Stomach (tissue), 4 donors: ENCODE measurements at regions not wholly inside any gene's neighbourhood (a gene's known extent, or its start where the extent isn't known, plus 50 kb on each side); places are given as distances from the start of the nearest gene placed in this dataset.

Experiments
- POLR2A ChIP-seq, 4 donors: fragments of 450-650 bp; IDR thresholded peaks; one replicate each; pipeline ENCODE4 v1.6.1; 2016; ENCODE audit warnings: antibody characterized with exemption in 4 of 4, control low read depth in 2 of 4, mild to moderate bottlenecking in 1 of 4, moderate library complexity in 1 of 4
- TF ChIP-seq, protein P1 (sequence below), 7 experiments: fragments of 450-650 bp in 4 of 7; fragments of 200-600 bp in 3 of 7; sonication (generic) in 3 of 7; IDR thresholded peaks; one replicate each; pipeline ENCODE4 v1.5.1; 2016 to 2019; ENCODE audit warnings: antibody characterized with exemption in 7 of 7, control low read depth in 2 of 7, mild to moderate bottlenecking in 1 of 7

DNA sequence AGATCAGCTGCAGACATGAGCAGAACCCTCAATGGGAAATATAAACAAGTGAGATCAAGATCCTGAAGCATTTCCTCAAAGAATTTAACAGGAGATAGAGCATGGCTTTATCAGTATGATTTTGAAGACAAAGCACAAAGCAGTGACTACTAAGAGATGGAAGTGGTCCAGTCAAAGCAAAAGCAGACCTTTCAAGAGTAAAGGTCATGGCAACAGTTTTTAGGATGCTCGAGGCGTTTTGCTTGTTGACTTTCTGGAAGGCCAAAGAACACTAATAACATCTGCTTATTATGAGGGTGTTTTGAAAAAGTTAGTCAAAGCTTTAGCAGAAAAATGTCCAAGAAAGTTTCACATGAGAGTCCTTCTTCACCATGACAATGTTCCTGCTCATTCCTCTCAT lies 128.5 kb downstream of the KCNE4 start:
- no peak for TF ChIP-seq POLR2A (IDR thresholded peaks at IDR 0.05)
- TF ChIP-seq, protein P1, sequence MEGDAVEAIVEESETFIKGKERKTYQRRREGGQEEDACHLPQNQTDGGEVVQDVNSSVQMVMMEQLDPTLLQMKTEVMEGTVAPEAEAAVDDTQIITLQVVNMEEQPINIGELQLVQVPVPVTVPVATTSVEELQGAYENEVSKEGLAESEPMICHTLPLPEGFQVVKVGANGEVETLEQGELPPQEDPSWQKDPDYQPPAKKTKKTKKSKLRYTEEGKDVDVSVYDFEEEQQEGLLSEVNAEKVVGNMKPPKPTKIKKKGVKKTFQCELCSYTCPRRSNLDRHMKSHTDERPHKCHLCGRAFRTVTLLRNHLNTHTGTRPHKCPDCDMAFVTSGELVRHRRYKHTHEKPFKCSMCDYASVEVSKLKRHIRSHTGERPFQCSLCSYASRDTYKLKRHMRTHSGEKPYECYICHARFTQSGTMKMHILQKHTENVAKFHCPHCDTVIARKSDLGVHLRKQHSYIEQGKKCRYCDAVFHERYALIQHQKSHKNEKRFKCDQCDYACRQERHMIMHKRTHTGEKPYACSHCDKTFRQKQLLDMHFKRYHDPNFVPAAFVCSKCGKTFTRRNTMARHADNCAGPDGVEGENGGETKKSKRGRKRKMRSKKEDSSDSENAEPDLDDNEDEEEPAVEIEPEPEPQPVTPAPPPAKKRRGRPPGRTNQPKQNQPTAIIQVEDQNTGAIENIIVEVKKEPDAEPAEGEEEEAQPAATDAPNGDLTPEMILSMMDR (IDR thresholded peaks at IDR 0.05) = no peak
